ENCODE measurements at regions not wholly inside any gene's neighbourhood (a gene's known extent, or its start where the extent isn't known, plus 50 kb on each side); places are given as distances from the start of the nearest gene placed in this dataset.

GRCh38 chr2:129233751-129234406 is 745.6 kb upstream of the RAB6C start (continued):
- TF ChIP-seq HNRNPUL1 (IDR thresholded peaks at IDR 0.05; ENCODE audit: low read depth, low read length) = no peak

- FAIRE-seq (no peak), ATAC-seq (no peak), DNase-seq (ENCODE audit: low spot score) (no peak)
- Histone ChIP-seq H4K20me1 (ENCODE audit: insufficient read depth, low read length) (no peaks in the 10 kb centered on the region), H3K36me3 (replicated peaks in 1 of 2; ENCODE audit: control insufficient read depth in 1 of 2, insufficient read depth in 2 of 2, low read length in 2 of 2) (no peaks in the 10 kb centered on the region), H3K27me3 (ENCODE audit: control insufficient read depth in 1 of 2, insufficient read depth in 2 of 2, low read length in 2 of 2) (peaks cover 0 to 4% of the 10 kb centered on the region in 2 experiments; a peak in 2 of 5 replicates), H3K9ac (ENCODE audit: insufficient read depth, low read depth, low read length) (no peak overlapping the region), H3K4me2 (ENCODE audit: low read depth, low read length) (no peak overlapping the region), H3K9me3 (ENCODE audit: low read length) (no peaks in the 10 kb centered on the region), H3K79me2 (ENCODE audit: insufficient read depth, low read length) (no peaks in the 10 kb centered on the region), H3K4me3 (replicated peaks in 1 of 3; ENCODE audit: insufficient read depth in 1 of 3, low read depth in 2 of 3, low read length in 3 of 3) (no peak overlapping the region), H2AFZ (ENCODE audit: low read length) (no peak overlapping the region), H3K27ac (ENCODE audit: extremely low read length, insufficient read depth, low read length) (no peak overlapping the region), H3K4me1 (ENCODE audit: insufficient read depth, low read length) (no peaks in the 10 kb centered on the region)
- intact Hi-C loops (cut with micrococcal nuclease; ENCODE audit: unreplicated experiment) (no loop called here), in situ Hi-C loops (cut with HindIII; ENCODE audit: extremely low pct_ligation_motif_present, low pct_unique_long_range_greater_than_20kb) (no loop called here)
- TF ChIP-seq HHEX (CRISPR knock-in tag; IDR thresholded peaks at IDR 0.05) = no peak
- no peak for TF ChIP-seq KDM3A (CRISPR knock-in tag; IDR thresholded peaks at IDR 0.05; ENCODE audit: low read depth)
- TF ChIP-seq, protein P1, sequence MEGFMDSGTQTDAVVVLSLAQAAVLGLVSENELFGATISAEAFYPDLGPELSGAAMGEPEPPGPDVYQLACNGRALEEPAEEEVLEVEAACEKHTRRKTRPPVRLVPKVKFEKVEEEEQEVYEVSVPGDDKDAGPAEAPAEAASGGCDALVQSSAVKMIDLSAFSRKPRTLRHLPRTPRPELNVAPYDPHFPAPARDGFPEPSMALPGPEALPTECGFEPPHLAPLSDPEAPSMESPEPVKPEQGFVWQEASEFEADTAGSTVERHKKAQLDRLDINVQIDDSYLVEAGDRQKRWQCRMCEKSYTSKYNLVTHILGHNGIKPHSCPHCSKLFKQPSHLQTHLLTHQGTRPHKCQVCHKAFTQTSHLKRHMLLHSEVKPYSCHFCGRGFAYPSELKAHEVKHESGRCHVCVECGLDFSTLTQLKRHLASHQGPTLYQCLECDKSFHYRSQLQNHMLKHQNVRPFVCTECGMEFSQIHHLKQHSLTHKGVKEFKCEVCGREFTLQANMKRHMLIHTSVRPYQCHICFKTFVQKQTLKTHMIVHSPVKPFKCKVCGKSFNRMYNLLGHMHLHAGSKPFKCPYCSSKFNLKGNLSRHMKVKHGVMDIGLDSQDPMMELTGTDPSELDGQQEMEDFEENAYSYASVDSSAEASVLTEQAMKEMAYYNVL (CRISPR knock-in tag; IDR thresholded peaks at IDR 0.05; ENCODE audit: borderline replicate concordance) = no peak
- no peak for TF ChIP-seq PCBP2 (optimal IDR thresholded peaks at IDR 0.05; ENCODE audit: low read depth, low read length, poor library complexity, severe bottlenecking)
- TF ChIP-seq, protein P2, sequence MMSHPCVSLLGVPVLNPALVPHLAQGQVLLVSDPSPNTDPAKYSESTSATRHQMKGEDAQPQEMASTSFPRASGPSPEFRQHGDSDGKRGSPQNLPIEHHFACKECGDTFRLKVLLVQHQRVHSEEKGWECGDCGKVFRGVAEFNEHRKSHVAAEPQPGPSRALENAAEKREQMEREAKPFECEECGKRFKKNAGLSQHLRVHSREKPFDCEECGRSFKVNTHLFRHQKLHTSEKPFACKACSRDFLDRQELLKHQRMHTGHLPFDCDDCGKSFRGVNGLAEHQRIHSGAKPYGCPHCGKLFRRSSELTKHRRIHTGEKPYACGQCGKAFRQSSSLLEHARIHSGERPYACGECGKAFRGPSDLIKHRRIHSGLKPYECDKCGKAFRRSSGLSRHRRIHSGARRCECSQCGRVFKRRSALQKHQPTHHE (CRISPR knock-in tag; IDR thresholded peaks at IDR 0.05; ENCODE audit: borderline replicate concordance) = no peak
- no peak for TF ChIP-seq ZNF761 (CRISPR knock-in tag; conservative IDR thresholded peaks at IDR 0.05)
- no peak for TF ChIP-seq ZNF629 (CRISPR knock-in tag; conservative IDR thresholded peaks at IDR 0.05)
- no TSS peak for BruUV-seq (replicated peaks)
- ChIA-PET POLR2A (no interaction called here), CTCF (ENCODE audit: low intra/inter-chr PET ratio, low total read pairs) (no interaction called here)
These were observed 742.9 kb upstream of the RAB6C start for GRCh38 chr2:129236601-129237000.
